GM13976 (cell line): ENCODE measurements at regions not wholly inside any gene's neighbourhood (a gene's known extent, or its start where the extent isn't known, plus 50 kb on each side); places are given as distances from the start of the nearest gene placed in this dataset.

Experiments used
- DNase-seq: peaks from one replicate; pipeline ENCODE4 v3.0.0; 2012; ENCODE audit warnings: low spot score
- in situ Hi-C: fragments of 300-500 bp; cut with MboI; formaldehyde crosslinking; loops from one replicate; pipeline ENCODE4 v1.12.0; 2022; ENCODE audit warnings: low sequenced_read_pairs, mixed read lengths, inconsistent platforms; ENCODE audit not compliant: unreplicated experiment
- TF ChIP-seq, protein P1 (sequence below): IDR thresholded peaks from 2 replicates; pipeline ENCODE4 v1.5.1; 2012; ENCODE audit warnings: borderline replicate concordance, mild to moderate bottlenecking; ENCODE audit not compliant: insufficient read depth; ENCODE audit errors: extremely low read depth, missing control alignments, control extremely low read depth

DNA sequence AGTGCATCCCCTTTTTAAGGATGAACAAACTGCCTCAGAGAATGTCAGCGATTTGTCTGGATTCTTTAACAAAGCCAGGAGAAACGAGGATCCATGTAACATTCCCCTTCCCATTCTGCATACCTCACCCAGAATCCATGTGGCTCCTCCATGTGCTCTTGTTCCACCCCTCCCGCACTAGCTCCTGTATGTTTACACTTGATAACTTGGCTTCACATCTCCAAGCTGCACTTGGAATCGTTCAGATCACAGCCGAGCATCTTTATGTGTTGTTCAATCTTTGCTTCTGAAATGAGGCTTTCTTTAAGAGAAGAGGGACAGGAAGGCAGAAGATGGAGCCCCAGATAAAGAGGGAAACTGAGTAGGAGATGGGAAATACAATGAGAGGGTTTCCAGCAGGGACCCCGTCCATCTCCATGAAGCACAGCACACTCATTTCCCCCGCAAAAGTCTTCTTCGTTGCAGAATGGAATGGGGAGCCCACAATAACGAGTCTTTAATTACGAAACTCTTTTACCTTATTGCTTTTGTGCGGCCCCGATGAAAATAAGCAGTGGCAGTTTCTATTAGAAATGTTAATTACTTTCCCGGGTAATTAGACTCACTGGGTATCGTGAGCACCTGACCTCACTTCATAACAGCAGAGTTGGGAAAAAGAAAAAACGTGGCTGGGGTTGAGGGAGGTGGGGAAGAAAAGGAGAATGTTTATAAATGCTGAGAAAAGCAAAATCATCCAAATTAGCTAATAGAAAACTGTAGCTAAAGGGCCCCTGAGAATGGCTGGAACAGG is 96.8 kb upstream of the ISX start:
- TF ChIP-seq, protein P1, sequence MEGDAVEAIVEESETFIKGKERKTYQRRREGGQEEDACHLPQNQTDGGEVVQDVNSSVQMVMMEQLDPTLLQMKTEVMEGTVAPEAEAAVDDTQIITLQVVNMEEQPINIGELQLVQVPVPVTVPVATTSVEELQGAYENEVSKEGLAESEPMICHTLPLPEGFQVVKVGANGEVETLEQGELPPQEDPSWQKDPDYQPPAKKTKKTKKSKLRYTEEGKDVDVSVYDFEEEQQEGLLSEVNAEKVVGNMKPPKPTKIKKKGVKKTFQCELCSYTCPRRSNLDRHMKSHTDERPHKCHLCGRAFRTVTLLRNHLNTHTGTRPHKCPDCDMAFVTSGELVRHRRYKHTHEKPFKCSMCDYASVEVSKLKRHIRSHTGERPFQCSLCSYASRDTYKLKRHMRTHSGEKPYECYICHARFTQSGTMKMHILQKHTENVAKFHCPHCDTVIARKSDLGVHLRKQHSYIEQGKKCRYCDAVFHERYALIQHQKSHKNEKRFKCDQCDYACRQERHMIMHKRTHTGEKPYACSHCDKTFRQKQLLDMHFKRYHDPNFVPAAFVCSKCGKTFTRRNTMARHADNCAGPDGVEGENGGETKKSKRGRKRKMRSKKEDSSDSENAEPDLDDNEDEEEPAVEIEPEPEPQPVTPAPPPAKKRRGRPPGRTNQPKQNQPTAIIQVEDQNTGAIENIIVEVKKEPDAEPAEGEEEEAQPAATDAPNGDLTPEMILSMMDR, result no peak
- DNase-seq, result no peak
- in situ Hi-C loops, result no loop called here

DNA sequence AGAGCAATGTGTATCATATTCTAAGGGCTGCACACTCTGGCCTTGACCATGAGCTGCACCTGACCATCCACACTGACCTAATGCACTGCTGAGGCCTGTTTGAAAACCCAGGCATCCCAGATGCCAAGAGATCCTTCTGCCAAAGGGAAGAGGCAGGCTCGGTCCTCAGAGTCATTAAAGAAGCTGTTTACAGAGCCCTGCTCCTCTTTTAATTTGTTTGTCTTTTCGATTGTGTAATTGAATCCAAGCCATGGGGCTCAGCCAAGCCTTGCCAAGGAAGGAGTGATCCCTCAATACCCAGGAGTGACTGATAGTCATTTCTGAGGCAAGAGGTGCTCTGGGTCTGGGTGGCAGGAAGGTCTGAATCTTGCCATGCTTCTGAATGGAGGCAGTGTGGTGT is 94.5 kb upstream of the ISX start:
- no peak for DNase-seq
- in situ Hi-C loops, result no loop called here
- TF ChIP-seq, protein P1, result no peak

DNA sequence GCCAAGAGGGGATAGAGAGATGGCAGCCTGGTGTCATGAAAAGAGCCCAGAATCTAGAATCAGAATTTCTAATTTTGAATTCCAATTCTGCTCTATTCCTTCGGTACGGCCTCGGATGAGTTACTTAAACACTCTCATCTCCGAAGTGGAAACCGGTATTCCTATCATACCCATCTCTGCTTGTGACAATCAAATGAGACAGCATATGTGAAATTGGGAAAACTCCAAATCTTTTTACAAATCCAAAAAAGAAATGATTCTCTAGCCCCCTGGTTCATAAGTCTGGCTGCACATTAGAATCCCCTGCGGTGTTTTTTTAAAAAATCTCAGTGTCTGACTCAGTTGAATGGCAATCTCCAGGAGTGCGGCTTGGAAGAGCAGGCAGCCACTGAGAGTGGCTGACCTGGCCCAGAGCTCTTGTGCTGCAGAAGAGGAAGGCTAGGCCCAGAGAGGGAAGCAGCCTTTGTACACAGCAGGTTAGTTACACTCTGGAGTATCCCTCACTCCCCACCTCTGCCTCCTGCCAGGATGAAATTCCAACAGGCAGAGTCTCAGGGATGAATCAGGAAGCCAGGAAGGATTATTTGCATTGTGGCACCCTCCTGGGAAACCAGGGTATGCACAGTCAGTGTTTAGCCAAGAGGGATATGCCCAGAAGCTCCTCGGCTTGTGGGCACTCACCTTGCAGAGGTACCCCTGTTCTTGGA is 93.6 kb upstream of the ISX start:
- TF ChIP-seq, protein P1, result no peak
- in situ Hi-C loops, result no loop called here
- DNase-seq, result no peak

DNA sequence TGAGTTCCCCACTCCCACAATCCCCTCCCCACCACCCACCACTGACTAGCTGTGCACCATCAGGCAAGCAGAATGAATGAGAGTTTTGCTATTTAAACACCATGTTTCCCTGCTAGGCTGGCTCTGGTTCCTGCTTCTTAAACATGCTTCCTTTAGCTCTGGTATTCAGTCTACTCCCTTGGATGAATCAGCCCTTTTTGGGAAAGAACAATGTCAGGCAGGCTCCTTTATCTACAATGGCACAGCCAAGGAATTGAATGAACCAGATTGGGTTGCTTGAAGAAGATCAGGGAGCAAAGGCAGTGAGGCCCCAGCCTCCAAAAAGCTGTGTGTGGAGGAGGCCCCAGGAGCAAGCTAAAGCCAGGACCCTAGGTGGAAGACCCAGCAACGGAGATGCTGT is 92.9 kb upstream of the ISX start:
- DNase-seq, result no peak
- in situ Hi-C loops, result no loop called here
- TF ChIP-seq, protein P1, result no peak

DNA sequence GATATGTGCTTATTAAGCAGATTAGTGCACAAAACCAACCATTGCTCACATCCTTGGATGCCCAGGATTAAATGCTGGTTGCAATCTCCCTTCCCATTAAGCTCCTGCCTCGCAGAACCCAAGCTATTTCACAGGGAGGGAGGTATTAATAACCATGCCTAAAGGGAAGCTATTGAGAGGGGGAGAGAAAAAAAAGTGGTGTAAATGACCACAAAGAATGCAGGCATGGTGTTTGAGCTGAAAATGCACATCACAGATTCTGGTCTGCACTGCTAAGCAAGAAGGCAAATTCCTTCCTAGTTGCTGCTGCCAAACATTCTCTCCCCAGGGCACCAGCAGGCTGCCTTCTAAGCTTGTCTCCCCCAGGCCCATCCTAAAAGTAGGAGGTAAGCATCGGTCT is 92.0 kb upstream of the ISX start:
- in situ Hi-C loops, result no loop called here
- DNase-seq, result no peak
- TF ChIP-seq, protein P1, result no peak

DNA sequence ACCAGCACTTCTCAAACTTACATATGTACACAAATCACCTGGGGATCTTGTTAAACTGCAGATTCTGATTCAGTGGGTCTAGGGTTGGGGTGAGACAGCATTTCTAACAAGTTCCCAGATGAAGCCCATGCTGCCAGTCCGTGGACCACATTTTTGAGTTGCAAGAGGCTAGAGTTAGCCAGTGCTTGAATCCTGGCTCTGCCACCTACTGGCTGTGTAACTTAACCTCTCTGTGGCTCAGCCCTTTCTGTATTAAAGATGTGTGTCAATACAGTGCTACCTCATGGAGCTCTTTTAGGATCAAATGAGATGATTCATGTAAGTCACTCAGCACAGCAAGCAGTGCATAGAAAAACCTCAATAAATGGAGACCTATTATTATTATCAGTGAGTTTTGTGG is 90.2 kb upstream of the ISX start:
- in situ Hi-C loops, result no loop called here
- TF ChIP-seq, protein P1, result no peak
- no peak for DNase-seq
